Liver (tissue), 8 donors: ENCODE measurements at regions not wholly inside any gene's neighbourhood (a gene's known extent, or its start where the extent isn't known, plus 50 kb on each side); places are given as distances from the start of the nearest gene placed in this dataset.

ENCODE experiments used
- DNase-seq: peaks from one replicate; pipeline ENCODE4 v3.0.0-alpha.2; 2017; ENCODE audit warnings: low spot score
- H3K27ac ChIP-seq, 2 donors: one replicate each; pipeline ENCODE4 v1.7.0; 2013; ENCODE audit warnings: inconsistent platforms in 2 of 2, low read length in 2 of 2, control low read depth in 1 of 2, low read depth in 1 of 2, mild to moderate bottlenecking in 1 of 2
- H3K27me3 ChIP-seq, 4 donors: one replicate each; pipeline versions ENCODE4 v1.6.1 to v1.7.0; 2013; ENCODE audit warnings: low read length in 3 of 4, inconsistent platforms in 1 of 4, mild to moderate bottlenecking in 1 of 4, moderate library complexity in 1 of 4; ENCODE audit not compliant: control insufficient read depth in 4 of 4, insufficient read depth in 4 of 4
- H3K36me3 ChIP-seq, 4 donors: one replicate each; pipeline versions ENCODE4 v1.6.1 to v1.7.0; 2013; ENCODE audit warnings: low read length in 3 of 4, mild to moderate bottlenecking in 3 of 4, low read depth in 1 of 4, moderate library complexity in 1 of 4; ENCODE audit not compliant: control insufficient read depth in 4 of 4, insufficient read depth in 3 of 4
- H3K4me1 ChIP-seq, 4 donors: one replicate each; pipeline versions ENCODE4 v1.6.1 to v1.7.0; 2013; ENCODE audit warnings: low read length in 3 of 4, mild to moderate bottlenecking in 3 of 4, moderate library complexity in 1 of 4; ENCODE audit not compliant: control insufficient read depth in 4 of 4, insufficient read depth in 4 of 4
- H3K4me3 ChIP-seq, 3 donors: one replicate each; pipeline versions ENCODE4 v1.6.1 to v1.7.0; 2013; ENCODE audit warnings: low read length in 3 of 3, control low read depth in 1 of 3, low read depth in 1 of 3, mild to moderate bottlenecking in 1 of 3
- H3K9ac ChIP-seq, 2 donors: one replicate each; pipeline ENCODE4 v1.7.0; 2013; ENCODE audit warnings: low read length in 2 of 2, mild to moderate bottlenecking in 2 of 2, moderate library complexity in 2 of 2, control low read depth in 1 of 2, low read depth in 1 of 2
- H3K9me3 ChIP-seq, 4 donors: one replicate each; pipeline versions ENCODE4 v1.6.1 to v1.7.0; 2013; ENCODE audit warnings: low read length in 3 of 4; ENCODE audit not compliant: control insufficient read depth in 4 of 4
- ATF3 ChIP-seq: IDR thresholded peaks from 2 replicates; pipeline ENCODE4 v1.6.1; 2016; ENCODE audit warnings: antibody characterized with exemption
- EGR1 ChIP-seq, 2 donors: IDR thresholded peaks; 2 replicates each; pipeline ENCODE4 v1.6.1; 2016 to 2018; ENCODE audit warnings: antibody characterized with exemption in 2 of 2, low read depth in 2 of 2
- GABPA ChIP-seq, 2 donors: IDR thresholded peaks in 1 of 2; conservative IDR thresholded peaks in 1 of 2; 2 replicates each; pipeline ENCODE4 v1.6.1; 2016; ENCODE audit warnings: antibody characterized with exemption in 2 of 2, mild to moderate bottlenecking in 1 of 2, moderate library complexity in 1 of 2
- HNF4G ChIP-seq: IDR thresholded peaks from 2 replicates; pipeline ENCODE4 v1.6.1; 2016; ENCODE audit warnings: antibody characterized with exemption
- JUND ChIP-seq, 2 donors: IDR thresholded peaks; 2 replicates each; pipeline ENCODE4 v1.6.1; 2016; ENCODE audit warnings: antibody characterized with exemption in 2 of 2
- NR2F2 ChIP-seq: IDR thresholded peaks from 2 replicates; pipeline ENCODE4 v1.6.1; 2016; ENCODE audit warnings: antibody characterized with exemption
- RAD21 ChIP-seq, 2 donors: IDR thresholded peaks; 2 replicates each; pipeline ENCODE4 v1.6.1; 2016; ENCODE audit warnings: antibody characterized with exemption in 2 of 2, mild to moderate bottlenecking in 2 of 2
- TAF1 ChIP-seq: conservative IDR thresholded peaks from 2 replicates; pipeline ENCODE4 v1.6.1; 2016; ENCODE audit warnings: antibody characterized with exemption, mild to moderate bottlenecking
- WGBS: extraction: QIAGEN DNeasy Blood & Tissue Kit; methylation state at CpG from one replicate; pipeline ENCODE4 v1.1.7; 2013; 5-methylcytosine and 5-hydroxymethylcytosine counted together
- TF ChIP-seq, protein P1 (sequence below): IDR thresholded peaks from 2 replicates; pipeline ENCODE4 v1.6.1; 2016; ENCODE audit warnings: antibody characterized with exemption, mild to moderate bottlenecking
- TF ChIP-seq, protein P2 (sequence below): fragments of 150-350 bp; IDR thresholded peaks from 2 replicates; pipeline ENCODE4 v1.5.1; 2017; ENCODE audit warnings: improper control_type of control experiment, low read depth, low read length; ENCODE audit not compliant: missing input control
- TF ChIP-seq, protein P3 (sequence below): IDR thresholded peaks from 2 replicates; pipeline ENCODE4 v1.6.1; 2016; ENCODE audit warnings: antibody characterized with exemption
- donor health status: healthy.
- donor health status: healthy.
- donor health status: healthy.
- donor health status: healthy.
- donor health status: healthy.

- no peak overlapping the region for H3K27ac ChIP-seq
- H3K27me3 ChIP-seq, result no peaks in the 10 kb centered on the region
- peaks cover 0 to 9% (median 1%) of the 10 kb centered on the region in 4 donors for H3K9me3 ChIP-seq
- no peak for TF ChIP-seq TAF1
- TF ChIP-seq, protein P1, sequence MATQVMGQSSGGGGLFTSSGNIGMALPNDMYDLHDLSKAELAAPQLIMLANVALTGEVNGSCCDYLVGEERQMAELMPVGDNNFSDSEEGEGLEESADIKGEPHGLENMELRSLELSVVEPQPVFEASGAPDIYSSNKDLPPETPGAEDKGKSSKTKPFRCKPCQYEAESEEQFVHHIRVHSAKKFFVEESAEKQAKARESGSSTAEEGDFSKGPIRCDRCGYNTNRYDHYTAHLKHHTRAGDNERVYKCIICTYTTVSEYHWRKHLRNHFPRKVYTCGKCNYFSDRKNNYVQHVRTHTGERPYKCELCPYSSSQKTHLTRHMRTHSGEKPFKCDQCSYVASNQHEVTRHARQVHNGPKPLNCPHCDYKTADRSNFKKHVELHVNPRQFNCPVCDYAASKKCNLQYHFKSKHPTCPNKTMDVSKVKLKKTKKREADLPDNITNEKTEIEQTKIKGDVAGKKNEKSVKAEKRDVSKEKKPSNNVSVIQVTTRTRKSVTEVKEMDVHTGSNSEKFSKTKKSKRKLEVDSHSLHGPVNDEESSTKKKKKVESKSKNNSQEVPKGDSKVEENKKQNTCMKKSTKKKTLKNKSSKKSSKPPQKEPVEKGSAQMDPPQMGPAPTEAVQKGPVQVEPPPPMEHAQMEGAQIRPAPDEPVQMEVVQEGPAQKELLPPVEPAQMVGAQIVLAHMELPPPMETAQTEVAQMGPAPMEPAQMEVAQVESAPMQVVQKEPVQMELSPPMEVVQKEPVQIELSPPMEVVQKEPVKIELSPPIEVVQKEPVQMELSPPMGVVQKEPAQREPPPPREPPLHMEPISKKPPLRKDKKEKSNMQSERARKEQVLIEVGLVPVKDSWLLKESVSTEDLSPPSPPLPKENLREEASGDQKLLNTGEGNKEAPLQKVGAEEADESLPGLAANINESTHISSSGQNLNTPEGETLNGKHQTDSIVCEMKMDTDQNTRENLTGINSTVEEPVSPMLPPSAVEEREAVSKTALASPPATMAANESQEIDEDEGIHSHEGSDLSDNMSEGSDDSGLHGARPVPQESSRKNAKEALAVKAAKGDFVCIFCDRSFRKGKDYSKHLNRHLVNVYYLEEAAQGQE, result no peak
- no peak overlapping the region for H3K9ac ChIP-seq
- H3K4me3 ChIP-seq, result no peak overlapping the region
- H3K36me3 ChIP-seq, result no peaks in the 10 kb centered on the region
- DNase-seq, result no peak
- no peaks in the 10 kb centered on the region for H3K4me1 ChIP-seq
Measured at GRCh38 chr11:92071660-92072059, 153.0 kb upstream of the FAT3 start.

- TF ChIP-seq, protein P2, sequence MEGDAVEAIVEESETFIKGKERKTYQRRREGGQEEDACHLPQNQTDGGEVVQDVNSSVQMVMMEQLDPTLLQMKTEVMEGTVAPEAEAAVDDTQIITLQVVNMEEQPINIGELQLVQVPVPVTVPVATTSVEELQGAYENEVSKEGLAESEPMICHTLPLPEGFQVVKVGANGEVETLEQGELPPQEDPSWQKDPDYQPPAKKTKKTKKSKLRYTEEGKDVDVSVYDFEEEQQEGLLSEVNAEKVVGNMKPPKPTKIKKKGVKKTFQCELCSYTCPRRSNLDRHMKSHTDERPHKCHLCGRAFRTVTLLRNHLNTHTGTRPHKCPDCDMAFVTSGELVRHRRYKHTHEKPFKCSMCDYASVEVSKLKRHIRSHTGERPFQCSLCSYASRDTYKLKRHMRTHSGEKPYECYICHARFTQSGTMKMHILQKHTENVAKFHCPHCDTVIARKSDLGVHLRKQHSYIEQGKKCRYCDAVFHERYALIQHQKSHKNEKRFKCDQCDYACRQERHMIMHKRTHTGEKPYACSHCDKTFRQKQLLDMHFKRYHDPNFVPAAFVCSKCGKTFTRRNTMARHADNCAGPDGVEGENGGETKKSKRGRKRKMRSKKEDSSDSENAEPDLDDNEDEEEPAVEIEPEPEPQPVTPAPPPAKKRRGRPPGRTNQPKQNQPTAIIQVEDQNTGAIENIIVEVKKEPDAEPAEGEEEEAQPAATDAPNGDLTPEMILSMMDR, result peak; percentile 32
- no peak for TF ChIP-seq HNF4G
- peak; percentile 60 to 62 for TF ChIP-seq RAD21 (IDR thresholded peaks at IDR 0.05)
- H3K9ac ChIP-seq, result no peak overlapping the region
- no peak overlapping the region for H3K4me3 ChIP-seq
- no peak for DNase-seq
- H3K27me3 ChIP-seq, result no peaks in the 10 kb centered on the region
- H3K27ac ChIP-seq, result no peak overlapping the region
- H3K36me3 ChIP-seq, result no peaks in the 10 kb centered on the region
- WGBS, result 65% methylated on average over 1 of the region's 1 CpG
- H3K9me3 ChIP-seq, result peaks cover 0 to 9% (median 1%) of the 10 kb centered on the region in 4 donors
- no peaks in the 10 kb centered on the region for H3K4me1 ChIP-seq
Measured at GRCh38 chr11:92070026-92070889, 154.4 kb upstream of the FAT3 start.

DNA sequence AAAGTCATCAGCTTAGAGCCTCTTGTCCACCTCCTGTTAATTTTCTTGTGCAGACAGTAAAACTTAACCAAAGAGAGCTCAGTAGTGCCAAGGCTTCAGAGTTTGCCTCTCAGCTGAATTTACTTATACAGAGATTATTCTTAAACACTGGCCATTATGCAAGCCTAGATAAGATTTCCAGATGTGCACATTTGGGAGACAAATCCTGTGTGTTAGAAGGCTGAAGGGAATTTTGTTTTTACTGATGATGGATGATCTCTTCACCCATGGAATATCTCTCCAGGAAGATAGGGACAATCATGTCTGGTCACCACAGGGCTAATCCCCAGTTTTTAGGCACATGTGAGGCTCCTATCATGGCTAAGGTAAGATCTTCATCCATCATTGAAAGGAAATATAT lies 157.6 kb upstream of the FAT3 start:
- Histone ChIP-seq H3K4me3 (no peak overlapping the region), H3K27me3 (no peaks in the 10 kb centered on the region), H3K36me3 (no peaks in the 10 kb centered on the region), H3K9me3 (peaks cover 0 to 9% (median 1%) of the 10 kb centered on the region in 4 donors), H3K9ac (no peak overlapping the region), H3K27ac (no peak overlapping the region), H3K4me1 (no peaks in the 10 kb centered on the region)
- DNase-seq, result no peak
- no peak for TF ChIP-seq EGR1 (IDR thresholded peaks at IDR 0.05; ENCODE audit: low read depth in 2 of 2)
- TF ChIP-seq, protein P1, result no peak
- no peak for TF ChIP-seq NR2F2
- TF ChIP-seq ATF3, result no peak
- TF ChIP-seq TAF1, result no peak
- no peak for TF ChIP-seq JUND (IDR thresholded peaks at IDR 0.05)
- TF ChIP-seq, protein P3, sequence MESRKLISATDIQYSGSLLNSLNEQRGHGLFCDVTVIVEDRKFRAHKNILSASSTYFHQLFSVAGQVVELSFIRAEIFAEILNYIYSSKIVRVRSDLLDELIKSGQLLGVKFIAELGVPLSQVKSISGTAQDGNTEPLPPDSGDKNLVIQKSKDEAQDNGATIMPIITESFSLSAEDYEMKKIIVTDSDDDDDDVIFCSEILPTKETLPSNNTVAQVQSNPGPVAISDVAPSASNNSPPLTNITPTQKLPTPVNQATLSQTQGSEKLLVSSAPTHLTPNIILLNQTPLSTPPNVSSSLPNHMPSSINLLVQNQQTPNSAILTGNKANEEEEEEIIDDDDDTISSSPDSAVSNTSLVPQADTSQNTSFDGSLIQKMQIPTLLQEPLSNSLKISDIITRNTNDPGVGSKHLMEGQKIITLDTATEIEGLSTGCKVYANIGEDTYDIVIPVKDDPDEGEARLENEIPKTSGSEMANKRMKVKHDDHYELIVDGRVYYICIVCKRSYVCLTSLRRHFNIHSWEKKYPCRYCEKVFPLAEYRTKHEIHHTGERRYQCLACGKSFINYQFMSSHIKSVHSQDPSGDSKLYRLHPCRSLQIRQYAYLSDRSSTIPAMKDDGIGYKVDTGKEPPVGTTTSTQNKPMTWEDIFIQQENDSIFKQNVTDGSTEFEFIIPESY, result no peak
- no peak for TF ChIP-seq HNF4G
- TF ChIP-seq, protein P2, result no peak
- no peak for TF ChIP-seq GABPA (IDR thresholded peaks at IDR 0.05 in 1 of 2, conservative IDR thresholded peaks at IDR 0.05 in 1 of 2)
